ENCODE measurements at regions not wholly inside any gene's neighbourhood (a gene's known extent, or its start where the extent isn't known, plus 50 kb on each side); places are given as distances from the start of the nearest gene placed in this dataset.

GRCh38 chr3:177358091-177358976 is 161.1 kb upstream of the TBL1XR1 start:
- H3K27me3 Mint-ChIP-seq (ENCODE audit: insufficient read depth, unreplicated experiment): no peaks in the 10 kb centered on the region
- intact Hi-C loops (cut with micrococcal nuclease; ENCODE audit: unreplicated experiment): loop anchor here (1.0 to 2.0 kb wide), 6 partner anchors 13 to 308 kb away; no protein-coding TSS in a partner anchor
- DNase-seq: peak; percentile 81 to 92
- peak overlapping the region; percentile 89 for H3K27ac Mint-ChIP-seq (ENCODE audit: unreplicated experiment)
- ChIA-PET POLR2A (interaction anchor here (0.7 to 1.6 kb wide), 4 partner anchors 20 to 161 kb away, joined by 3 to 11 read pairs (median 4); partner anchors contain the start of gene TBL1XR1), CTCF (interaction anchor here (0.9 to 1.3 kb wide), 2 partner anchors 20 to 161 kb away, joined by 4 to 7 read pairs; partner anchors contain the start of gene TBL1XR1)
- Histone ChIP-seq H3K27me3 (replicated peaks; ENCODE audit: control insufficient read depth, insufficient read depth, low read length) (no peaks in the 10 kb centered on the region), H3K36me3 (ENCODE audit: control insufficient read depth, insufficient read depth, low read length) (no peaks in the 10 kb centered on the region), H3K9me3 (no peaks in the 10 kb centered on the region), H3K4me3 (ENCODE audit: low read depth, low read length) (peak overlapping the region; percentile 39), H3K4me1 (peaks cover 39% of the 10 kb centered on the region)
- TSS peak; percentile 91 for BruUV-seq (replicated peaks)
- peaks cover 22% of the 10 kb centered on the region for H3K36me3 Mint-ChIP-seq (ENCODE audit: insufficient read depth, unreplicated experiment)
- H3K4me1 Mint-ChIP-seq (ENCODE audit: low read depth, unreplicated experiment): peaks cover 45% of the 10 kb centered on the region
- H3K4me3 Mint-ChIP-seq (ENCODE audit: unreplicated experiment): peak overlapping the region; percentile 77
- H3K9me3 Mint-ChIP-seq (ENCODE audit: unreplicated experiment): peaks cover 7% of the 10 kb centered on the region
- TF ChIP-seq CTCF (IDR thresholded peaks at IDR 0.05; ENCODE audit: insufficient read depth in 1 of 2, low read depth in 1 of 2, low read length in 1 of 2, severe bottlenecking in 1 of 2, unreplicated experiment in 1 of 2): no peak

GRCh38 chr3:177358977-177359592 is 161.8 kb upstream of the TBL1XR1 start:
- Histone ChIP-seq H3K27me3 (replicated peaks; ENCODE audit: control insufficient read depth, insufficient read depth, low read length) (no peaks in the 10 kb centered on the region), H3K4me3 (ENCODE audit: low read depth, low read length) (peak overlapping the region; percentile 39), H3K4me1 (peaks cover 39% of the 10 kb centered on the region), H3K36me3 (ENCODE audit: control insufficient read depth, insufficient read depth, low read length) (no peaks in the 10 kb centered on the region), H3K9me3 (no peaks in the 10 kb centered on the region)
- H3K27me3 Mint-ChIP-seq (ENCODE audit: insufficient read depth, unreplicated experiment): no peaks in the 10 kb centered on the region
- peaks cover 45% of the 10 kb centered on the region for H3K4me1 Mint-ChIP-seq (ENCODE audit: low read depth, unreplicated experiment)
- H3K27ac Mint-ChIP-seq (ENCODE audit: unreplicated experiment): peak overlapping the region; percentile 89
- ChIA-PET CTCF (interaction anchor here (0.9 to 1.5 kb wide), 4 partner anchors 21 to 163 kb away, joined by 3 to 8 read pairs (median 6); partner anchors contain the start of gene TBL1XR1), POLR2A (interaction anchor here (0.6 to 2.9 kb wide), 5 partner anchors 15 to 161 kb away, joined by 3 to 23 read pairs (median 5); partner anchors contain the start of gene TBL1XR1)
- H3K4me3 Mint-ChIP-seq (ENCODE audit: unreplicated experiment): peak overlapping the region; percentile 77
- peaks cover 22% of the 10 kb centered on the region for H3K36me3 Mint-ChIP-seq (ENCODE audit: insufficient read depth, unreplicated experiment)
- DNase-seq: peak; percentile 55 to 74
- TSS peak; percentile 90 for BruUV-seq (replicated peaks)
- intact Hi-C loops (cut with micrococcal nuclease; ENCODE audit: unreplicated experiment): loop anchor here (1.0 to 2.0 kb wide), 6 partner anchors 14 to 308 kb away; no protein-coding TSS in a partner anchor
- no peak for TF ChIP-seq CTCF (IDR thresholded peaks at IDR 0.05; ENCODE audit: insufficient read depth in 1 of 2, low read depth in 1 of 2, low read length in 1 of 2, severe bottlenecking in 1 of 2, unreplicated experiment in 1 of 2)
- H3K9me3 Mint-ChIP-seq (ENCODE audit: unreplicated experiment): no peaks in the 10 kb centered on the region

All from Caco-2 (cell line).